ENCODE measurements at regions not wholly inside any gene's neighbourhood (a gene's known extent, or its start where the extent isn't known, plus 50 kb on each side); places are given as distances from the start of the nearest gene placed in this dataset.

- TF ChIP-seq CTCF (IDR thresholded peaks at IDR 0.05) (no peak), POLR2A (IDR thresholded peaks at IDR 0.05) (no peak), POLR2AphosphoS5 (IDR thresholded peaks at IDR 0.05) (no peak), EP300 (IDR thresholded peaks at IDR 0.05; ENCODE audit: low read depth) (no peak)
Observed at GRCh38 chr5:68392617-68393016, 177.1 kb downstream of the PIK3R1 start.

All from transverse colon (tissue), 4 donors.